HCT116 (cell line): ENCODE measurements at regions not wholly inside any gene's neighbourhood (a gene's known extent, or its start where the extent isn't known, plus 50 kb on each side); places are given as distances from the start of the nearest gene placed in this dataset.

Experiments
- ATAC-seq: fragments of 200-7000 bp; cut with Tn5 transposase; 2 replicates; pipeline ENCODE4 v1.9.1; 2020; ENCODE audit warnings: mild to moderate bottlenecking, moderate library complexity
- BruUV-seq: library from RNA; stranded (reverse); fragments of 400-500 nt; replicated peaks from 2 replicates; lab custom pipeline; 2021; lab: Mats Ljungman, UMichigan
- CTCF ChIA-PET: fragments of 300-600 bp; sonication (Branson Sonifier 250); formaldehyde crosslinking; loops from one replicate; lab custom pipeline; 2021; ENCODE audit warnings: antibody characterized with exemption; lab: Charles Lee
- POLR2A ChIA-PET: fragments of 300-600, 350-600 bp; sonication (Branson Sonifier 250); formaldehyde crosslinking; loops from one replicate; lab custom pipeline; 2021; ENCODE audit warnings: antibody characterized with exemption; lab: Charles Lee
- RAD21 ChIA-PET, 2 experiments: fragments of 300-600 bp; sonication (Branson Sonifier 250); formaldehyde crosslinking; loops; one replicate each; lab custom pipeline; 2023; ENCODE audit warnings: low total read pairs in 2 of 2; ENCODE audit not compliant: uncharacterized antibody in 2 of 2, unreplicated experiment in 2 of 2, low non-redundant PET in 1 of 2; lab: Charles Lee
- DNase-seq: peaks from one replicate; pipeline ENCODE4 v3.0.0-alpha.2; 2010; ENCODE audit warnings: low read depth, low spot score
- H2AFZ ChIP-seq: fragments of 200-600 bp; shearing (Covaris generic), sonication (generic); 2 replicates; pipeline ENCODE4 v1.6.1; 2017; ENCODE audit warnings: low read depth, mixed run types, mixed read lengths, antibody characterized with exemption, low read length; ENCODE audit not compliant: poor library complexity, severe bottlenecking
- H3K27ac ChIP-seq: 2 replicates; pipeline ENCODE4 v1.5.1; 2012; ENCODE audit warnings: low read depth, low read length
- H3K27me3 ChIP-seq: fragments of 200-600 bp; sonication (generic); 2 replicates; pipeline ENCODE4 v1.6.1; 2016; ENCODE audit warnings: mixed run types, low read length, mixed read lengths; ENCODE audit not compliant: insufficient read depth
- H3K36me3 ChIP-seq, 2 experiments: fragments of 200-500 bp in 1 of 2; fragments of 200-600 bp in 1 of 2; sonication (Bioruptor generic) in 1 of 2; sonication (generic) in 1 of 2; 2 replicates each; pipeline versions ENCODE4 v1.5.1 to v1.6.1; 2014 to 2016; ENCODE audit warnings: low read length in 2 of 2, inconsistent platforms in 1 of 2, mixed read lengths in 1 of 2, mixed run types in 1 of 2; ENCODE audit not compliant: insufficient read depth in 2 of 2, control insufficient read depth in 1 of 2
- H3K4me1 ChIP-seq, 2 experiments: fragments of 200-600 bp in 1 of 2; sonication (generic) in 1 of 2; 2 replicates each; pipeline versions ENCODE4 v1.5.1 to v1.6.1; 2012 to 2017; ENCODE audit warnings: low read length in 2 of 2, inconsistent platforms in 1 of 2, mild to moderate bottlenecking in 1 of 2, mixed read lengths in 1 of 2, mixed run types in 1 of 2, moderate library complexity in 1 of 2; ENCODE audit not compliant: insufficient read depth in 2 of 2, control insufficient read depth in 1 of 2
- H3K4me2 ChIP-seq: fragments of 200-600 bp; sonication (generic); 2 replicates; pipeline ENCODE4 v1.6.1; 2017; ENCODE audit warnings: mixed run types, low read length, mixed read lengths
- H3K4me3 ChIP-seq, 2 experiments: fragments of 200-600 bp in 1 of 2; sonication (generic) in 1 of 2; replicated peaks in 1 of 2; 2 replicates each; pipeline ENCODE4 v1.5.1; 2011 to 2016; ENCODE audit warnings: low read length in 2 of 2, control low read depth in 1 of 2, low read depth in 1 of 2, mild to moderate bottlenecking in 1 of 2, mixed read lengths in 1 of 2, mixed run types in 1 of 2
- H3K79me2 ChIP-seq: fragments of 200-600 bp; sonication (generic); 2 replicates; pipeline ENCODE4 v1.6.1; 2017; ENCODE audit warnings: mild to moderate bottlenecking, mixed run types, low read length, moderate library complexity, mixed read lengths; ENCODE audit not compliant: insufficient read depth
- H3K9ac ChIP-seq: fragments of 200-600 bp; sonication (generic); 2 replicates; pipeline ENCODE4 v1.6.1; 2016; ENCODE audit warnings: low read length, mixed read lengths
- H3K9me2 ChIP-seq: fragments of 200-600 bp; sonication (generic), shearing (Covaris generic); 2 replicates; pipeline ENCODE4 v1.6.1; 2017; ENCODE audit warnings: mixed run types, mild to moderate bottlenecking, moderate library complexity; ENCODE audit not compliant: insufficient read depth
- H3K9me3 ChIP-seq, 2 experiments: fragments of 200-500 bp in 1 of 2; fragments of 200-600 bp in 1 of 2; sonication (Bioruptor generic) in 1 of 2; sonication (generic) in 1 of 2; 2 replicates each; pipeline ENCODE4 v1.6.1; 2014 to 2017; ENCODE audit warnings: low read length in 2 of 2, mixed read lengths in 2 of 2, inconsistent platforms in 1 of 2, low read depth in 1 of 2, mild to moderate bottlenecking in 1 of 2, mixed run types in 1 of 2, moderate library complexity in 1 of 2; ENCODE audit not compliant: control insufficient read depth in 1 of 2, insufficient read depth in 1 of 2
- H4K20me1 ChIP-seq: fragments of 200-600 bp; sonication (generic), shearing (Covaris generic); 2 replicates; pipeline ENCODE4 v1.6.1; 2017; ENCODE audit warnings: mixed run types, mild to moderate bottlenecking, moderate library complexity; ENCODE audit not compliant: insufficient read depth
- ATF3 ChIP-seq: IDR thresholded peaks from 2 replicates; pipeline ENCODE4 v1.6.1; 2012
- CBX3 ChIP-seq: IDR thresholded peaks from 2 replicates; pipeline ENCODE4 v1.6.1; 2012; ENCODE audit warnings: low read depth
- CEBPB ChIP-seq: IDR thresholded peaks from 2 replicates; pipeline ENCODE4 v1.6.1; 2012; ENCODE audit warnings: low read depth
- EGR1 ChIP-seq: IDR thresholded peaks from 2 replicates; pipeline ENCODE4 v1.6.1; 2012; ENCODE audit warnings: low read depth
- EZH2 ChIP-seq: fragments of 200-600 bp; sonication (generic); IDR thresholded peaks from 2 replicates; pipeline ENCODE4 v1.6.1; 2017; ENCODE audit warnings: antibody characterized with exemption, mixed run types
- POLR2AphosphoS5 ChIP-seq: IDR thresholded peaks from 2 replicates; pipeline ENCODE4 v1.6.1; 2011; ENCODE audit warnings: mild to moderate bottlenecking, low read depth, low read length, moderate library complexity
- RAD21 ChIP-seq: IDR thresholded peaks from 2 replicates; pipeline ENCODE4 v1.6.1; 2012; ENCODE audit warnings: low read depth, mild to moderate bottlenecking
- SIN3A ChIP-seq: IDR thresholded peaks from 2 replicates; pipeline ENCODE4 v1.6.1; 2012; ENCODE audit warnings: low read depth
- SP1 ChIP-seq: IDR thresholded peaks from 2 replicates; pipeline ENCODE4 v1.6.1; 2012; ENCODE audit warnings: low read depth
- ZFX ChIP-seq: fragments of 450-650 bp; IDR thresholded peaks from 2 replicates; pipeline ENCODE4 v1.6.1; 2017
- ZNF274 ChIP-seq: fragments of 200-500 bp; sonication (Bioruptor generic); IDR thresholded peaks from 2 replicates; pipeline ENCODE4 v1.6.1; 2014; ENCODE audit warnings: mild to moderate bottlenecking, low read depth, low read length, inconsistent platforms
- intact Hi-C: fragments of 100-400 bp; cut with micrococcal nuclease; formaldehyde crosslinking; loops from 2 replicates; pipeline ENCODE4 v1.10.0; 2022
- TF ChIP-seq, protein P1 (sequence below), 3 experiments: fragments of 200-600 bp in 1 of 3; sonication (generic) in 1 of 3; IDR thresholded peaks in 2 of 3; conservative IDR thresholded peaks in 1 of 3; 2 replicates each; pipeline ENCODE4 v1.5.1; 2012 to 2017; ENCODE audit warnings: low read depth in 2 of 3, low read length in 2 of 3, antibody characterized with exemption in 1 of 3, borderline replicate concordance in 1 of 3, control low read depth in 1 of 3, mild to moderate bottlenecking in 1 of 3, mixed read lengths in 1 of 3, mixed run types in 1 of 3, moderate library complexity in 1 of 3; ENCODE audit not compliant: insufficient read depth in 1 of 3
- TF ChIP-seq, protein P2 (sequence below): IDR thresholded peaks from 2 replicates; pipeline ENCODE4 v1.6.1; 2012; ENCODE audit warnings: low read depth

- ChIA-PET RAD21 (no interaction called here), CTCF (no interaction called here)
- BruUV-seq = no TSS peak
Observed at GRCh38 chr14:43356382-43356781, 1150.7 kb downstream of the FSCB start.

More at GRCh38 chr14:43356382-43356781, 1150.7 kb downstream of the FSCB start:
- no peak for DNase-seq
- no peaks in the 10 kb centered on the region for H3K9me3 ChIP-seq
- POLR2A ChIA-PET = no interaction called here
- H3K79me2 ChIP-seq = no peaks in the 10 kb centered on the region
- H2AFZ ChIP-seq = no peak overlapping the region
- H3K9me2 ChIP-seq = no peaks in the 10 kb centered on the region
- no peaks in the 10 kb centered on the region for H3K36me3 ChIP-seq
- no peak overlapping the region for H3K4me3 ChIP-seq
- TF ChIP-seq SP1 = no peak
- no peak for TF ChIP-seq RAD21
- TF ChIP-seq EGR1 = no peak
- TF ChIP-seq SIN3A = no peak
- TF ChIP-seq ATF3 = no peak
- no peak for TF ChIP-seq CBX3
- no peak for TF ChIP-seq ZNF274
- TF ChIP-seq ZFX = no peak
- TF ChIP-seq, protein P1, sequence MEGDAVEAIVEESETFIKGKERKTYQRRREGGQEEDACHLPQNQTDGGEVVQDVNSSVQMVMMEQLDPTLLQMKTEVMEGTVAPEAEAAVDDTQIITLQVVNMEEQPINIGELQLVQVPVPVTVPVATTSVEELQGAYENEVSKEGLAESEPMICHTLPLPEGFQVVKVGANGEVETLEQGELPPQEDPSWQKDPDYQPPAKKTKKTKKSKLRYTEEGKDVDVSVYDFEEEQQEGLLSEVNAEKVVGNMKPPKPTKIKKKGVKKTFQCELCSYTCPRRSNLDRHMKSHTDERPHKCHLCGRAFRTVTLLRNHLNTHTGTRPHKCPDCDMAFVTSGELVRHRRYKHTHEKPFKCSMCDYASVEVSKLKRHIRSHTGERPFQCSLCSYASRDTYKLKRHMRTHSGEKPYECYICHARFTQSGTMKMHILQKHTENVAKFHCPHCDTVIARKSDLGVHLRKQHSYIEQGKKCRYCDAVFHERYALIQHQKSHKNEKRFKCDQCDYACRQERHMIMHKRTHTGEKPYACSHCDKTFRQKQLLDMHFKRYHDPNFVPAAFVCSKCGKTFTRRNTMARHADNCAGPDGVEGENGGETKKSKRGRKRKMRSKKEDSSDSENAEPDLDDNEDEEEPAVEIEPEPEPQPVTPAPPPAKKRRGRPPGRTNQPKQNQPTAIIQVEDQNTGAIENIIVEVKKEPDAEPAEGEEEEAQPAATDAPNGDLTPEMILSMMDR (IDR thresholded peaks at IDR 0.05 in 2 of 3, conservative IDR thresholded peaks at IDR 0.05 in 1 of 3; ENCODE audit: borderline replicate concordance in 1 of 3, insufficient read depth in 1 of 3, low read depth in 2 of 3, low read length in 2 of 3) = no peak
- TF ChIP-seq POLR2AphosphoS5 = no peak
- TF ChIP-seq CEBPB = no peak
- no peak for TF ChIP-seq EZH2
- TF ChIP-seq, protein P2, sequence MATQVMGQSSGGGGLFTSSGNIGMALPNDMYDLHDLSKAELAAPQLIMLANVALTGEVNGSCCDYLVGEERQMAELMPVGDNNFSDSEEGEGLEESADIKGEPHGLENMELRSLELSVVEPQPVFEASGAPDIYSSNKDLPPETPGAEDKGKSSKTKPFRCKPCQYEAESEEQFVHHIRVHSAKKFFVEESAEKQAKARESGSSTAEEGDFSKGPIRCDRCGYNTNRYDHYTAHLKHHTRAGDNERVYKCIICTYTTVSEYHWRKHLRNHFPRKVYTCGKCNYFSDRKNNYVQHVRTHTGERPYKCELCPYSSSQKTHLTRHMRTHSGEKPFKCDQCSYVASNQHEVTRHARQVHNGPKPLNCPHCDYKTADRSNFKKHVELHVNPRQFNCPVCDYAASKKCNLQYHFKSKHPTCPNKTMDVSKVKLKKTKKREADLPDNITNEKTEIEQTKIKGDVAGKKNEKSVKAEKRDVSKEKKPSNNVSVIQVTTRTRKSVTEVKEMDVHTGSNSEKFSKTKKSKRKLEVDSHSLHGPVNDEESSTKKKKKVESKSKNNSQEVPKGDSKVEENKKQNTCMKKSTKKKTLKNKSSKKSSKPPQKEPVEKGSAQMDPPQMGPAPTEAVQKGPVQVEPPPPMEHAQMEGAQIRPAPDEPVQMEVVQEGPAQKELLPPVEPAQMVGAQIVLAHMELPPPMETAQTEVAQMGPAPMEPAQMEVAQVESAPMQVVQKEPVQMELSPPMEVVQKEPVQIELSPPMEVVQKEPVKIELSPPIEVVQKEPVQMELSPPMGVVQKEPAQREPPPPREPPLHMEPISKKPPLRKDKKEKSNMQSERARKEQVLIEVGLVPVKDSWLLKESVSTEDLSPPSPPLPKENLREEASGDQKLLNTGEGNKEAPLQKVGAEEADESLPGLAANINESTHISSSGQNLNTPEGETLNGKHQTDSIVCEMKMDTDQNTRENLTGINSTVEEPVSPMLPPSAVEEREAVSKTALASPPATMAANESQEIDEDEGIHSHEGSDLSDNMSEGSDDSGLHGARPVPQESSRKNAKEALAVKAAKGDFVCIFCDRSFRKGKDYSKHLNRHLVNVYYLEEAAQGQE = no peak
- no peak overlapping the region for H3K9ac ChIP-seq
- intact Hi-C loops = no loop called here
- no peaks in the 10 kb centered on the region for H3K27me3 ChIP-seq
- no peak overlapping the region for H3K27ac ChIP-seq
- no peak for ATAC-seq
- H4K20me1 ChIP-seq = no peaks in the 10 kb centered on the region
- no peak overlapping the region for H3K4me2 ChIP-seq
- H3K4me1 ChIP-seq = no peaks in the 10 kb centered on the region
